ENCODE measurements at regions not wholly inside any gene's neighbourhood (a gene's known extent, or its start where the extent isn't known, plus 50 kb on each side); places are given as distances from the start of the nearest gene placed in this dataset.
A peak's percentile ranks its signal among the peaks of the same experiment; 100 is the strongest.
"Not testable (repeated sequence)": the region's sequence is repeated elsewhere in the genome, so short reads cannot be mapped to it uniquely, and the experiment has no call there.

DNA sequence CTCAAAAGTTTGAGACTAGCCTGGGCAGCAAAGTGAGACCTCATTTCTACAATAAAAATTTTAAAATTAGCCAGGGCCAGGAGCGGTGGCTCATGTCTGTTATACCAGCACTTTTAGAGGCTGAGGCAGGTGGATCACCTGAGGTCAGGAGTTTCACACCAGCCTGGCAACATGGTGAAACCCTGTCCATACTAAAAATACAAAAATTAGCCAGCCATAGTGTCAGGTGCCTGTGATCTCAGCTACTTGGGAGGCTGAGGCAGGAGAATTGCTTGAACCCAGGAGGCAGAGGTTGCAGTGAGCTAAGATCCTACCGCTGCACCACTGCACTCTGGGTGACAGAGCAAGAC, 85.1 kb upstream of the MAP4 start:
- not testable (repeated sequence) for DNase-seq (ENCODE audit: low spot score)

DNA sequence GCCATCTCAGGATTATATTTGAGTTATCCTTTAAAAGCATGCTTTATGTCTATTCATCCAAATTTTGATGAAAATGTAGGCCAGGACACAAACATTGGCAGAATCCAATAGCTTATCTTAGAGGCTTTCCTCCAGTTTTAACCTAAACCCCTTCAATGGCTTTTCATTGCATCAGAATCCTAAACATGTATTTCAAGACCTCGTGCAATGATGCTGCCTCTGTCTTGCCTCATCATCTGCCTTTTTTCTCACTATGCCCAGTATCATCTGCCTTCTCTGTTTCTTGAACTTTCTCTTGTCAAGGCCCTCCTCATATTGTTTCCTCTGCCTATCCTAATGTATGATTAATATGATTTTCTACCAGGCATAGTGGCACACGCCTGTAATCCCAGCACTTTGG, 76.1 kb upstream of the MAP4 start:
- DNase-seq (ENCODE audit: low spot score), result no peak

DNA sequence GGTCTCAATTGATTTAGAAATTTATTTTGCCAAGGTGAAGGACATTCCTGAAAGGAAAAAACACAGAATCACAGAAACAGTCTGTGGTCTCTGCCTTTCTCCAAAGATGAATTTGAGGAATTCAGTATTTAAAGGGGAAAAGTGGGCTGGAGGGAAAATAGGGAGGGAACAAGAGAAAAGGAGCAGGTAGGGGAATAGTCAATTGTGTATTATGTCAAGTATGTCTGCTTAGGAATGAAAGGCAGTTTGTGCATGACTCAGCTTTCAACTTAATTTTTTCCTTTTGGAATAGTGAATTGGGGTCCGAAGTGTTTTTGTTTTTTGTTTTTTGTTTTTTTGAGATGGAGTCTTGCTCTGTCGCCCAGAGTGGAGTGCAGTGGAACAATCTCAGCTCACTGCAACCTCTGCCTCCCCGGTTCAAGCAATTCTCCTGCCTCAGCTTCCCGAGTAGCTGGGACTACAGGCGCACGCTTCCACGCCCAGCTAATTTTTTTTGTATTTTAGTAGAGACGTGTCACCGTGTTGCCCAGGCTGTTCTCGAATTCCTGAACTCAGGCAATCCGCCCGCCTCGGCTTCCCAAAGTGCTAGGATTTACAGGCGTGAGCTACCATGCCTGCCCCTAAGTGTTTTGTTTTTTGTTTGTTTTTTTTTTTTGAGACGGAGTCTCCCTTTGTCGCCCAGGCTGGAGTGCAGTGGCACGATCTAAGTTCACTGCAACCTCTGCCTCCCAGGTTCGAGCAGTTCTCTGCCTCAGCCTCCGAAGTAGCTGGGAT, 74.1 kb upstream of the MAP4 start:
- no peak for DNase-seq (ENCODE audit: low spot score)

DNA sequence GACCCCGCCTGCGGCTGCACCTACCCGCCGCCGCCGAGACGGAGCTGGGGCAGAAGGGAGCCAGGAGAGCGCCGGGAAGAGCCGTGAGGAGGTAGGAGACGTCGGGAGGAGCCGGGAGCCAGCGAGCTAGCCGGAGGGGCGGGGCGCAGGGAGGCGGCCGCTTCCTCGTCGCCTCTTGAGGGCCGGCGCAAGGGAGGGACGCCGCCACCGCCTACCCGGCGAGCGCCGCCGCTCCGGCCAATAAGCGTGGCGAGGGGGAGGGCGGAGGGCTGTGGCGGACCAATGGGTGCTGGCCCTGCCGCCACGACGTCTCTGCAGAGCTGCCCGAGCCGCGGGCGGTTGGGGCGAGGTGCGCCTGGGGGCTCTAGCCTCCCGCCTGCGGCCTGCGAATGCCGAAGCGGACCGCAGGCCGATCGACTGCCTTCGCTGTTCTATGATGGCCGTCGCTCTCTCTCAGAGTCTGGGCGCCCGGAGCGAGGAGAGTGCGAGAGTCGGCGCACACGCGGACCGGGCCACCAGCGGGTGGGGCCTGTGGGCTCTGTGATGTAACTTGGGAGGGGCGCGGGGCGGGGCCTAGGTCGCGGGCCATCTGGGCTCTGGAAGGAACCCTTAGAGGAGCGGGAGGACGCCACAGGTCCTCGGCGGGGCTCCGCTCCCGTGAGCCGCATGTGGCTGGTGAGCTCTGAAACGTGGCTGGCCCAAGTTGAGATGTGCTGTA, 72.7 kb upstream of the MAP4 start:
- peak; percentile 95 for DNase-seq (ENCODE audit: low spot score)

DNA sequence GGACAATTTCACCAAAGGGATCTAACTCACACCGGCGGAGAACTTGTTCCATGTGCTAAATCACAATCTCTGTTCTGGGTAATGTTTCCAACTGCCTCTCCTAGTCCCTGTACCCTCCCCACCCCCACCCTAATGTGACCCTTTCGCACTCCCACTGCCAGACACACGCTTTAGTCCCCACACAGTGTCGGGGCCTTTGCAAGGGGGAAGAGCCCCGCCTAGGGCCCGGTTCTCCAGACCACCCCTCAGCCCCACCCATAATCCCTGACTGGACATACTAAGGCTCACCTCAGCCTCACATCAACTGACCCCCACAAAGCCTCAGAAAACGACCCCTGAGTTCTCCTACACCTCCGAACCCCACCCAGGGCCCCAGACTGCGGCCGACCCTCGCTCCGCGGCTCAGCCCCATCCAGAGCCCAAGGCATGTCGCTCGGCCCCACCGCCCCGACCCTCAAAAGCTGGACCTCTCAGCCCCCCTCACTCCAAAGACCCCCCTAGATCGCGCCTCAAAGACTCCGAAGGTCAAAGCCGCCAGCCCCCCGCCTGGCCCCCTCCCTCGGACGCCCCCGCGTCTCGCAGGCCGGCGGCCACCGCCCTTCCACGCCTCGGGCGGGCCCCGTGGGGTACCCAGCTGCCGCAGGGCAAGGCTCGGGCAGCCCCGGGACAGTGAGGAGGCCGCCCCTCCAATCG, 72.0 kb upstream of the MAP4 start:
- no peak for DNase-seq (ENCODE audit: low spot score)

DNA sequence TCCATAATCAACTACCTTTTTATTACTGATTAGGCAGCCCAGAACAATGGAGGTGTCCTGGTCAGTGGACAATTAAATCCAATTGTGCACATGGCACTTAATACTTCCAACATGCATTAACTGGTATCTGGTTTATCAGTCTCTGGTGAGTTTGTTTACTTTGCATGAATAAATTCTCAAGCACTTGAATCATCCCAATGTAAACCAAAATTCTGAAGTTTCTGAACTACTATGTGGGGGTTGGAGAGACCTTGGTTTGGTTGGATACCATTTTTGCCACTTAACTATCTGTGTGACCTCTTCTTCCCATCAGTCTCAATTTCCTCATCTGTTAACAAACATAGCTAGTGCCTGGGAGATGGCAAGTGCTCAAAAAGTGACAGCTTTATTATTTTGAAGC, 70.5 kb upstream of the MAP4 start:
- no peak for DNase-seq (ENCODE audit: low spot score)

DNA sequence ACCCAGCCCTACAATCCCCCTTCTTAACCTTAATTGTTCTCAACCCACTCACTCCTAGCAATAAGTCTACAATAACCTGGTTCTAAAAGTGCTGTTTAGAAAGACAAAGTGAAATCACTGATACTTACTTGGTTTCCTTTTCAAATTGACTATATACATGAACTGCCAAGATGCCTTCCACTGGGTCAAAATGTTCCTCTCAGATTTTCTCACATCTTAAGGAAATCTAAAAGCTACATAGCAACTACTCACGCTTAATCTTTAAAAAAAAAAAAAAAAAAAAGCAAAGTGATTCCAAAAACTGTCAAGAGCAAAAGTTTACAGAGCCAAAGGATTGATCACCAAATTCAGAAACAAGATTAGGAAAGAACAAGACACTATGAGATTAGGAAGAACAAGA, 68.7 kb upstream of the MAP4 start:
- no peak for DNase-seq (ENCODE audit: low spot score)

DNA sequence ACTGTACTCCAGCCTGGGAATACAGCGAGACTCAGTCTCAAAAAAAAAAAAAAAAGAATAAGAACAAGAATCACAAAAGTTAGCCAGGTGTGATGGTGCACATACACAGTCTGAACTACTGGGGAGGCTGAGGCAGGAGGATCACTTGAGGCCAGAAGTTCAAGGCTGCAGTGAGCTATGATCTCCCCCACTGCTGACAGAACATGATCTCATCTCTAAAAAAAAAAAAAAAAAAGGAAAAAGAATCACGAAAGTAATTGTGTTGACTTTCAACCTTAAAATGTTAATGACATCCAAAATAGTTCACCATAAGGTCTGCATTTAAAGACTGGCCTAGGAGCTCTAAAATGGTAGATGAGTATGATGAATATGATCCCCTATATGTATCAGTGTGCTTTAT, 68.0 kb upstream of the MAP4 start:
- DNase-seq (ENCODE audit: low spot score), result no peak

DNA sequence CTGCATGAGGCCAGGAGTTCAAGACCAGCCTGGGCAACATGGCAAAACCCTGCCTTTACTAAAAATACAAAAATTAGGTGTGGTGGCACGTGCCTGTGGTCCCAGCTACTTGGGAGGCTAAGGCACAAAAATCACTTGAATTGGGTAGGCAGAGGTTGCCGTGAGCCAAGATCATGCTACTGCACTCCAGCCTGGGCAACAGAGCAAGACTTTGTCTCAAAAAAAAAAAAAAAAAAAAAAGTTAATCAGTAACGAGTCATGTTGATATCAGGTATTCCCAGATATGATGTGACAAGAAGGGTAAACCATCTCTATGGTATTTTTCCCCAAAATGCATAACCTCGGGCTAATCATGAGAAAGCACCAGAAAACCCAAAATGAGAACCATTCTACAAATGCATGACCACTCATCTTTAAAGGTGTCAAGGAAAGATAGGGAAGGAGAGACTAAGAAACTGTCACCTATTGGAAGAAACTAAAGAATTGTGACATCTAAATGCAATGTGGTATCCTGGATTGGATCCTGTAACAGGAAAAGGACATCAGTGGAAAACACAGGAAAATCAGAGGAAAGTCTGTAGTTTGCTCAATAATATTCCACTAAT, 66.5 kb upstream of the MAP4 start:
- no peak for DNase-seq (ENCODE audit: low spot score)

DNA sequence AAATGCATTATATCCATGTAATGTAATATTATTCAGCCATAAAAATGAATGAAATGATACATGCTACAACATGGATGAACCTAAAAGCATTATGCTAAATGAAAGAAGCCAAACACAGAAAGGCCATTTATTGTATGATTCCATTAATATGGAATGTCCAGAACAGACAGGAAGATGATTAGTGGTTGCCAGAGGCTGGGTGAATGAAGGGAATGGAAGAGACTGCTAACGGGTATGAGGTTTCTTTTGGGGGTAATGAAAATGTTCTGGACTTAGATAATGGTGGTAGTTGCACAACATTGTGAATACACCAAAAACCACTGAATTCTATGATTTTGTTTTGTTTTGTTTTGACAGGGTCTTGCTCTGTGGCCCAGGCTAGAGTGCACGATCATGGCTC, 61.6 kb upstream of the MAP4 start:
- no peak for DNase-seq (ENCODE audit: low spot score)

DNA sequence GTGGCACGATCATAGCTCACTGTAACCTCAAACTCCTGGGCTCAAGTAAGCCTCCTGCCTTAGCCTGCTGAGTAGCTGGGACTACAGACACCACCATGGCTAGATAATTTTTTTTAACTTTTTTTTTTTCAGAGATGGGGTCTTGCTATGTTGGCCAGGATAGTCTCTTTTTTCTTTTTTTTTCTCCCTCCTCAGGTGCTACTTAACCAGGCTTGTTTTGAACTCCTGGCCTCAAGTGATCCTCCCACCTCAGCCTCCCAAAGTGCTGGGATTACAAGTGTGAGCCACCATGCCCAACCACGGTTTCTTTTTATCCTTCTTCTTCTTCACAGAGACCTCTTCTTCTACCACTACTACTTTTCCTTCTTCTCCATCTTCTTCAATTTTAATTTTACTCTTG, 53.8 kb upstream of the MAP4 start:
- DNase-seq (ENCODE audit: low spot score), result no peak

DNA sequence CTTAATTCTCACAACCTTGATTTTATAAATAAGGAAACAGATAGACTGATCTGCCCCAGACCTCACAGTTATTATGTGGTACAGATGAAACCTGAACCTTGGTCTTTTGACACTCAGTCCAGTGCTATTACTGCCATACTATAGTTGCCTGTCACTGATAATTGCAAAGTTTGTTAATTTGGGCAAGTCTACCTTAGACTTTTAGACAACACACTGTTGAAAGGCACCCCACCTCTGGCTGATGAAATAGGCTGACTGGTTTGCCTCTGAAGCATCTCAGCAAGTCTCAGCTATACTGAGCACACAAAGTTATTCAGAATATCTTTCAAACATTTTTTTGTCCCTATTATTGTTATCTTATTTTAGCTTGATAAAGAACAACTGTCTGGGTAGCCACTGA, 53.1 kb upstream of the MAP4 start:
- no peak for DNase-seq (ENCODE audit: low spot score)

DNA sequence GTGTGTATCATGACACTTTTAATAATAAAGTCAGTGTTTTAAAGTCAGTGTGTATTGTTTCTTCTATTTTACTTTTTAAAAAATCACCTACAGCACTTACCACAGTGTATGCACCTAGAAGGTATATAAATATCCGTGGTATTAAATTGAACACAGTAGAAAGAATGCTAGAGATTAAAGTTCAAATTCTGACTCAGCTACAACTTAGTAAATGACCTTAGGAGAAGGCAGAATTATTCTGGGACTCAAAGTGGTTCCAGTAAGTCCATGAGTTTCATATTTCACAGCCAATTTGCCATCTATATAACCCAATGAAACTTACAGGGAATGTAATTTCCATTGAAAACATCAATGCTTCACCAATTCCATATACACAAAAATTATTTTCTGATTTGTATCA, 52.7 kb upstream of the MAP4 start:
- DNase-seq (ENCODE audit: low spot score), result no peak

DNA sequence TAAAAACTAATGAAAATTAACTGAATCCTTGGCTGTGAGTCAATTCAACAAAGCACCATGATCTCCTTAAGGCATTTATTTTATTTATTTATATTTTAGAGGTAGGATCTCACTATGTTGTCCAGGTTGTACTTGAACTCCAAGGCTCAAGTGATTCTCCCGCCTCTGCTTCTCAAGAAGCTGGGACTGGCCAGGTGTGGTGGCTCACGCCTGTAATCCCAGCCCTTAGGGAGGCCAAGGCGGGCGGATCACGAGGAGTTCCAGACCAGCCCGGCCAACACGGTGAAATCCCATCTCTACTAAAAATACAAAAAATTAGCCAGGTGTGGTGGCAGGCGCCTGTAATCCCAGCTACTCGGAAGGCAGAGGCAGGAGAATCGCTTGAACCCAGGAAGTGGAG, 52.1 kb upstream of the MAP4 start:
- not testable (repeated sequence) for DNase-seq (ENCODE audit: low spot score)

DNA sequence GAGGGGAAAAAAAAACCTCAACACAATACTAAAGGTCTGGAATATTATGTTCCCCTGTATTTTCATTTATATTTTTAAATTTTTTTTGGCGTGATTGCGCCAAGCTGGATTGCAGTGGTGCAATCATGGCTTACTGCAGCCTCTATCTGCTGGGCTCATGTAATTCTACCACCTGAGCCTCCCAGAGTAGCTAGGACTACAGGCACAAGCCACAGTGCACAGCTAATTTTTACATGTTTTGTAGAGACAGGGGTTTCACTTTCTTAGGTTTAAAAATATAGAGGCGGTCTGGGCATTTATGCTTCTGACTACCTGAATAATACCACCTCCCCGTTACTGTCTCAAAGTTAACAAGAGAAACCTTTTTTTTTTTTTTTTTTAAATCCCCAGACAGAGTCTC, 51.1 kb upstream of the MAP4 start:
- DNase-seq (ENCODE audit: low spot score), result no peak

Data from pons (tissue), 1 donor.